Thymus (tissue), 11 donors: ENCODE measurements at regions not wholly inside any gene's neighbourhood (a gene's known extent, or its start where the extent isn't known, plus 50 kb on each side); places are given as distances from the start of the nearest gene placed in this dataset.

Source experiments
- DNase-seq, 9 donors: peaks; one replicate each; pipeline ENCODE4 v3.0.0-alpha.2; 2013; ENCODE audit warnings: low spot score in 9 of 9, low read depth in 6 of 9, missing footprints in 1 of 9
- H3K27ac ChIP-seq, 2 donors: one replicate each; pipeline ENCODE4 v1.5.1; 2013; ENCODE audit warnings: control low read depth in 1 of 2, low read depth in 1 of 2, low read length in 1 of 2, mild to moderate bottlenecking in 1 of 2, moderate library complexity in 1 of 2
- H3K27me3 ChIP-seq, 2 donors: one replicate each; pipeline ENCODE4 v1.5.1; 2013; ENCODE audit warnings: low read length in 1 of 2; ENCODE audit not compliant: control insufficient read depth in 2 of 2, insufficient read depth in 1 of 2
- H3K36me3 ChIP-seq, 2 donors: one replicate each; pipeline ENCODE4 v1.5.1; 2013; ENCODE audit warnings: low read length in 1 of 2, mild to moderate bottlenecking in 1 of 2, moderate library complexity in 1 of 2; ENCODE audit not compliant: control insufficient read depth in 2 of 2, insufficient read depth in 2 of 2
- H3K4me1 ChIP-seq, 2 donors: one replicate each; pipeline ENCODE4 v1.5.1; 2013; ENCODE audit warnings: low read length in 2 of 2; ENCODE audit not compliant: control insufficient read depth in 2 of 2, insufficient read depth in 2 of 2
- H3K4me3 ChIP-seq, 2 donors: one replicate each; pipeline ENCODE4 v1.5.1; 2013; ENCODE audit warnings: low read length in 2 of 2, control low read depth in 1 of 2, mild to moderate bottlenecking in 1 of 2
- H3K9me3 ChIP-seq, 2 donors: one replicate each; pipeline ENCODE4 v1.5.1; 2013; ENCODE audit warnings: low read length in 1 of 2, mild to moderate bottlenecking in 1 of 2; ENCODE audit not compliant: control insufficient read depth in 2 of 2, insufficient read depth in 1 of 2
- WGBS: extraction: QIAGEN DNeasy Blood & Tissue Kit; methylation state at CpG from one replicate; pipeline ENCODE4 v1.1.7; 2013; 5-methylcytosine and 5-hydroxymethylcytosine counted together
- donor health status: healthy.

DNA sequence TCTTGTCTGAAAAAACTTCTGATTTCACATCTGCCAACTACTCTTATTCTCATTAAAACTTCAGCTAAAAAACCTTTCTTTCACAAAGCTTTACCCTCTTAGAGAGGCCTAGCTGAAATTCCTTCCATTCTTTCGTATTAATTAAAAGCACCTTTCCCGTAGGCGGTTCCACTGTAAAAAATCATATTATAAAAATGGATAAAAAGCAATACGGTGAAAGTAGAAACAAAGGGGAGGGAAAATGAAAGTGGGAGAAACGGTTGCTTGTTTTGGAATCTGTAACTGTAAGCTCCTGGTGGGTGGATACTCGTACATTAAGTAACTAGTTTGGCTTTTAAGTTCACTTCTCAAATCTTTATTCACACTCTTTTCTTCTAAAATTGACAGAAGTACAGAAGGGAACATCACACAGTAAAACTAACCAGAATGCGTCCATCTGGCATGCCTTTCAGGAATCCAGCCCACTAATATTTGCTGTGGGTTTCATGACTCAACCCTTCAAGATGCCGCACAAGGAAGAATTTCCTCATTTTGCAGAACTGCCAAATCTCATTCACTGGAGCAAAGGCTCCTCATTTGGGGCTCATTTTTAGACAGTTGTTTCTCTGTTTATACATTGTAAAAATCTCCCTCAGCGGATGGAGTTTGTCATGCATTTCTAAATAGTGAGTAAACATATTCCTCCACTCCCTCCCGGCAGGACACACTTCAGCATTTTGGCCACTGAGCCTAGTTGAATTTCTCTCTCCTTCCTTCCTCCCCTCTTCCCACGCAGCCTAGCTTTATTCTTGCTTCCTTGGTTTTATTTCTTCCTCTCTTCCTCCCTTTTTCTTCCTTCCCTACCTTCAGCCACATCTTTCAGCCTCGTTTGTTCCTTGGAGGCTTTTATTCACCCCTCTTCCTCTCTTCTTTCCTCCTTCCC is 419.5 kb upstream of the NAALADL2 start:
- H3K27ac ChIP-seq, result peak overlapping the region in 1 of 2 donors; percentile 96
- H3K4me3 ChIP-seq, result peak overlapping the region; percentile 71 to 72
- no peaks in the 10 kb centered on the region for H3K36me3 ChIP-seq
- peaks cover 0 to 12% of the 10 kb centered on the region in 2 donors for H3K4me1 ChIP-seq
- DNase-seq, result peak in 4 of 9 donors; percentile 5 to 35 (median 10)
- WGBS, result 52% methylated on average over 12 of the region's 12 CpGs
- H3K27me3 ChIP-seq, result no peaks in the 10 kb centered on the region
- H3K9me3 ChIP-seq, result no peaks in the 10 kb centered on the region

DNA sequence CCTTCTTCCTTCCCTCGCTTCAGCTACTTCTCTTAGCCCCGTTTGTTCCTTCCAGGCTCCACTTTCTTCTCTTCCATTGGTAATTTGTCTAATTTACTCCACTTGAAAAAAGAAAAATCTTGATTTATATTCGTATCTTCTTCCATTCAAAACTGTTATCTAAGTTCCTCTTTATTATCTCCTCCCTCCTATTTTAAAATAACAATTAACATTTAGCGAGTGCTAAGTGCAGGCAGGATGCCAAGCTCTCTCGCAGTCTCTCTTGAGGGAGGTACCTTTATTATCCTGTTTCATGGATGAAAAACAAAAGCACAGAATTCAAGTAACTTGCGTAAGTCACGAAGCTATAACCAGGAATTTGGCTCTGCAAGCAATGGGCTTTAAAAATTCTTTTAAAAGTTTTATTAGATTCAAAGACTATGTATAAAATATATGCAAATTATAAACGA is 418.9 kb upstream of the NAALADL2 start:
- whole genome bisulfite sequencing, result 3% methylated on average over 8 of the region's 8 CpGs

GRCh38 chr3:174440741-174441587 is 418.2 kb upstream of the NAALADL2 start:
- Histone ChIP-seq H3K4me1 (peaks cover 0 to 12% of the 10 kb centered on the region in 2 donors), H3K36me3 (no peaks in the 10 kb centered on the region), H3K27ac (peak overlapping the region; percentile 94 to 96), H3K4me3 (peak overlapping the region; percentile 71 to 72), H3K9me3 (no peaks in the 10 kb centered on the region), H3K27me3 (no peaks in the 10 kb centered on the region)
- DNase-seq, result peak; percentile 61 to 93 (median 79)
- WGBS, result under 1% methylated on average over 107 of the region's 107 CpGs

More for the DNA sequence above, 418.9 kb upstream of the NAALADL2 start:
- H3K4me1 ChIP-seq, result peaks cover 0 to 12% of the 10 kb centered on the region in 2 donors
- peak overlapping the region in 1 of 2 donors; percentile 96 for H3K27ac ChIP-seq
- H3K9me3 ChIP-seq, result no peaks in the 10 kb centered on the region
- peak in 5 of 9 donors; percentile 7 to 50 (median 28) for DNase-seq
- H3K36me3 ChIP-seq, result no peaks in the 10 kb centered on the region
- peak overlapping the region; percentile 71 to 72 for H3K4me3 ChIP-seq
- H3K27me3 ChIP-seq, result no peaks in the 10 kb centered on the region

DNA sequence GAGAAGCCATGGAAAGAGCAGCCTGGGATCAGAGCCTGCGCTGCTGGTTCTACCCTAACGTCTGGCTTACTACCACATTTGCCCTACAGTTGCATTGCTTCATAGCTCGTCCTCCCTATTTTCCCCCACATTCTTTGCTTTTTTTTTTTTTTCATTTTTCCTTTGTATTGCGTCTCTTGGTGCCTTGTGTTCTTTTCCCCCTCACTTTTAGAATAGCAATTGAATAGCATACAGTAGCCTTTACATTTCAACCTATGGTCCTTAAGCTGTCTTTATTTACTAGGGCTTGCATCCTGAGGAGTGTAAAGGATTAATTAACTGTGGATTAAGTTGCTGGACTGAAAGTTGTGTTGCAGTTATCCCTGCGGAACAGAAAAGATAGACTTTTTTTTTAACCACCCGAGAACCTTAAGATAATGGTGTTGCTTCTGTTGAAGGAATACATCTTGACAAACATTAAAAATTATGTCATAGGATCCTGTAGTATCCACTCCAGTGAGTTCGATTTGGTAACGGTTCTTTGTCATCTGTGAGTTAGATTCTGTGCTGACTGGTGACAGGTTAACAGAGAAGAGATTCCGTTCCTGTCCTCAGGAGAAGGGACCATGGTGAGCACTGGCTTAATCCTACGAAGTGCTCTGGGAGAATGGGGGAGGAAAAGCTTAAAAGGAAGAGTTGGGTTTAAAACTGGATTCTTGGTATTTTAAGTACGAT is 417.4 kb upstream of the NAALADL2 start:
- Histone ChIP-seq H3K4me1 (peaks cover 0 to 12% of the 10 kb centered on the region in 2 donors), H3K36me3 (no peaks in the 10 kb centered on the region), H3K4me3 (peak overlapping the region; percentile 71 to 72), H3K9me3 (no peaks in the 10 kb centered on the region), H3K27ac (peak overlapping the region; percentile 94 to 96), H3K27me3 (no peaks in the 10 kb centered on the region)
- DNase-seq, result peak in 3 of 9 donors; percentile 5 to 37 (median 24)
- 17% methylated on average over 11 of the region's 11 CpGs for WGBS

GRCh38 chr3:174442302-174442682 is 416.8 kb upstream of the NAALADL2 start:
- H3K4me3 ChIP-seq, result peak overlapping the region in 1 of 2 donors; percentile 72
- 89% methylated on average over 4 of the region's 4 CpGs for WGBS
- no peaks in the 10 kb centered on the region for H3K9me3 ChIP-seq
- H3K4me1 ChIP-seq, result peaks cover 0 to 12% of the 10 kb centered on the region in 2 donors
- H3K36me3 ChIP-seq, result no peaks in the 10 kb centered on the region
- no peak for DNase-seq
- H3K27ac ChIP-seq, result peak overlapping the region in 1 of 2 donors; percentile 96
- no peaks in the 10 kb centered on the region for H3K27me3 ChIP-seq

- peaks cover 0 to 12% of the 10 kb centered on the region in 2 donors for H3K4me1 ChIP-seq
- H3K36me3 ChIP-seq, result no peaks in the 10 kb centered on the region
- H3K4me3 ChIP-seq, result no peak overlapping the region
Measured at GRCh38 chr3:174444391-174444790, 414.7 kb upstream of the NAALADL2 start.

DNA sequence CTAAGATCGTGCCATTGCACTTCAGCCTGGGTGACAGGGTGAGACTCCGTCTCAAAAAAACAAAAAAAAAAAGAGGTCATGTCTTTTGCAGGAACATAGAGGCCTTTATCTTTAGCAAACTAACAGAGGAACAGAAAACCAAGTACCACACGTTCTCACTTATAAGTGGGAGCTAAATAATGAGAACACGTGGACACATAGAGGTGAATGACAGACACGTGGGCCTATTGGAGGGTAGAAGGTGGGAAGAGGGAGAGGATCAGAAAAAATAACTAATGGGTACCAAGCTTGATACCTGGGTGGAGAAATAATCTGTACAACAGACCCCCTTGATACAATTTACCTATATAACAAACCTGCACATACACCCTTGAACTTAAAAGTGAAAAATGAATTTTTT is 401.4 kb upstream of the NAALADL2 start:
- no peak overlapping the region for H3K4me3 ChIP-seq
- H3K27ac ChIP-seq, result no peak overlapping the region
- WGBS, result 98% methylated on average over 5 of the region's 5 CpGs

More at GRCh38 chr3:174444391-174444790, 414.7 kb upstream of the NAALADL2 start:
- no peaks in the 10 kb centered on the region for H3K9me3 ChIP-seq
- WGBS, result 93% methylated on average over 3 of the region's 3 CpGs
- H3K27ac ChIP-seq, result no peak overlapping the region
- no peak for DNase-seq
- H3K27me3 ChIP-seq, result no peaks in the 10 kb centered on the region

GRCh38 chr3:174460831-174461230 is 398.3 kb upstream of the NAALADL2 start:
- Histone ChIP-seq H3K36me3 (no peaks in the 10 kb centered on the region), H3K27me3 (no peaks in the 10 kb centered on the region), H3K27ac (no peak overlapping the region), H3K9me3 (no peaks in the 10 kb centered on the region), H3K4me1 (no peaks in the 10 kb centered on the region), H3K4me3 (no peak overlapping the region)
- 40% methylated on average over 1 of the region's 1 CpG for WGBS
- DNase-seq, result no peak

More for the DNA sequence above, 401.4 kb upstream of the NAALADL2 start:
- Histone ChIP-seq H3K9me3 (no peaks in the 10 kb centered on the region), H3K4me1 (no peaks in the 10 kb centered on the region), H3K36me3 (no peaks in the 10 kb centered on the region), H3K27me3 (no peaks in the 10 kb centered on the region)
- DNase-seq, result no peak
